WTC11 (cell line): ENCODE measurements at regions not wholly inside any gene's neighbourhood (a gene's known extent, or its start where the extent isn't known, plus 50 kb on each side); places are given as distances from the start of the nearest gene placed in this dataset.

Source experiments
- ATAC-seq: fragments of 200-7000 bp; cut with Tn5 transposase; 2 replicates; pipeline ENCODE4 v1.10.0; 2021; ENCODE audit warnings: mild to moderate bottlenecking, moderate library complexity
- CTCF ChIA-PET: fragments of 300-600 bp; sonication (Branson Sonifier 250); formaldehyde crosslinking; loops from one replicate; lab custom pipeline; 2021; ENCODE audit warnings: antibody characterized with exemption; lab: Charles Lee
- POLR2A ChIA-PET: fragments of 350-600 bp; sonication (Branson Sonifier 250); formaldehyde crosslinking; loops from one replicate; lab custom pipeline; 2021; ENCODE audit warnings: antibody characterized with exemption; lab: Charles Lee
- DNase-seq: peaks from one replicate; pipeline ENCODE4 v3.0.0; 2021; ENCODE audit warnings: low spot score
- H3K27ac Mint-ChIP-seq: 2 replicates; pipeline ENCODE4 v1.8.0; 2021; ENCODE audit warnings: mixed read lengths
- H3K27me3 Mint-ChIP-seq: 2 replicates; pipeline ENCODE4 v1.8.0; 2021; ENCODE audit warnings: low read depth, mild to moderate bottlenecking, moderate library complexity, mixed read lengths
- H3K36me3 Mint-ChIP-seq: 2 replicates; pipeline ENCODE4 v1.8.0; 2021; ENCODE audit warnings: mixed read lengths
- H3K4me1 Mint-ChIP-seq: 2 replicates; pipeline ENCODE4 v1.8.0; 2022; ENCODE audit warnings: mixed read lengths
- H3K4me3 Mint-ChIP-seq: 2 replicates; pipeline ENCODE4 v1.8.0; 2021; ENCODE audit warnings: mild to moderate bottlenecking, moderate library complexity, mixed read lengths
- H3K9me3 Mint-ChIP-seq: 2 replicates; pipeline ENCODE4 v1.8.0; 2021; ENCODE audit warnings: mixed read lengths
- ARID4B ChIP-seq: sonication (generic); formaldehyde crosslinking; IDR thresholded peaks from 2 replicates; pipeline ENCODE4 v1.8.0; 2023; ENCODE audit warnings: missing genetic modification reagents, mild to moderate bottlenecking, borderline replicate concordance
- ATF3 ChIP-seq: sonication (generic); formaldehyde crosslinking; conservative IDR thresholded peaks from 2 replicates; pipeline ENCODE4 v1.8.1; 2022; ENCODE audit warnings: mild to moderate bottlenecking, missing genetic modification reagents
- CREB1 ChIP-seq: sonication (generic); formaldehyde crosslinking; IDR thresholded peaks from 2 replicates; pipeline ENCODE4 v1.8.0; 2023; ENCODE audit warnings: mild to moderate bottlenecking, missing genetic modification reagents
- E2F4 ChIP-seq: sonication (generic); formaldehyde crosslinking; IDR thresholded peaks from 2 replicates; pipeline ENCODE4 v1.8.1; 2022; ENCODE audit warnings: low read depth, mild to moderate bottlenecking, moderate library complexity, missing genetic modification reagents, borderline replicate concordance
- ERG ChIP-seq: fragments of 250-450 bp; sonication (Bioruptor Pico); IDR thresholded peaks from 2 replicates; pipeline ENCODE4 v1.8.0; 2021; ENCODE audit warnings: mild to moderate bottlenecking
- ETV6 ChIP-seq: sonication (generic); formaldehyde crosslinking; IDR thresholded peaks from 2 replicates; pipeline ENCODE4 v1.8.1; 2022; ENCODE audit warnings: mild to moderate bottlenecking, missing genetic modification reagents
- FOXJ3 ChIP-seq: sonication (generic); formaldehyde crosslinking; IDR thresholded peaks from 2 replicates; pipeline ENCODE4 v1.9.0; 2021; ENCODE audit warnings: missing genetic modification reagents, mild to moderate bottlenecking, borderline replicate concordance
- FOXP4 ChIP-seq: sonication (generic); formaldehyde crosslinking; IDR thresholded peaks from 2 replicates; pipeline ENCODE4 v1.8.0; 2022; ENCODE audit warnings: mild to moderate bottlenecking, missing genetic modification reagents
- GTF2I ChIP-seq: fragments of 250-450 bp; sonication (Bioruptor Pico); conservative IDR thresholded peaks from 2 replicates; pipeline ENCODE4 v1.4.0; 2021; ENCODE audit warnings: mild to moderate bottlenecking
- IRF2 ChIP-seq: sonication (generic); formaldehyde crosslinking; IDR thresholded peaks from 2 replicates; pipeline ENCODE4 v1.8.0; 2022; ENCODE audit warnings: low read depth, missing genetic modification reagents, borderline replicate concordance
- MXD4 ChIP-seq: fragments of 250-450 bp; sonication (Bioruptor Pico); IDR thresholded peaks from 2 replicates; pipeline ENCODE4 v1.8.0; 2021; ENCODE audit warnings: mild to moderate bottlenecking, moderate library complexity, borderline replicate concordance
- NFATC4 ChIP-seq: fragments of 250-450 bp; sonication (Bioruptor Pico); IDR thresholded peaks from 2 replicates; pipeline ENCODE4 v1.9.0; 2021; ENCODE audit warnings: mild to moderate bottlenecking
- NFYB ChIP-seq: sonication (generic); formaldehyde crosslinking; conservative IDR thresholded peaks from 2 replicates; pipeline ENCODE4 v1.8.0; 2022; ENCODE audit warnings: low read depth, missing genetic modification reagents
- NR1H2 ChIP-seq: sonication (generic); formaldehyde crosslinking; IDR thresholded peaks from 2 replicates; pipeline ENCODE4 v1.9.0; 2021; ENCODE audit warnings: mild to moderate bottlenecking, moderate library complexity, missing genetic modification reagents
- NR2C2 ChIP-seq: sonication (generic); formaldehyde crosslinking; IDR thresholded peaks from 2 replicates; pipeline ENCODE4 v1.8.0; 2022; ENCODE audit warnings: mild to moderate bottlenecking, missing genetic modification reagents
- OVOL2 ChIP-seq: fragments of 250-450 bp; sonication (Bioruptor Pico); IDR thresholded peaks from 2 replicates; pipeline ENCODE4 v1.9.0; 2021; ENCODE audit warnings: mild to moderate bottlenecking, borderline replicate concordance
- PRDM15 ChIP-seq: sonication (generic); formaldehyde crosslinking; IDR thresholded peaks from 2 replicates; pipeline ENCODE4 v1.8.0; 2022; ENCODE audit warnings: missing genetic modification reagents
- ZBTB21 ChIP-seq: sonication (generic); formaldehyde crosslinking; IDR thresholded peaks from 2 replicates; pipeline ENCODE4 v1.8.1; 2023; ENCODE audit warnings: mild to moderate bottlenecking, missing genetic modification reagents, borderline replicate concordance
- ZNF121 ChIP-seq: sonication (generic); formaldehyde crosslinking; IDR thresholded peaks from 2 replicates; pipeline ENCODE4 v1.8.0; 2023; ENCODE audit warnings: missing genetic modification reagents
- ZSCAN18 ChIP-seq: fragments of 250-450 bp; sonication (Bioruptor Pico); IDR thresholded peaks from 2 replicates; pipeline ENCODE4 v2.1.2; 2022; ENCODE audit warnings: mild to moderate bottlenecking, moderate library complexity

GRCh38 chr2:16194530-16194929 is 254.2 kb downstream of the MYCN start:
- 0 out of 2 replicates have a peak, but pooled peaks cover 6% of the 10 kb centered on the region for H3K9me3 Mint-ChIP-seq
- H3K27ac Mint-ChIP-seq: no peak overlapping the region
- ATAC-seq (no peak), DNase-seq (no peak)
- H3K27me3 Mint-ChIP-seq: no peaks in the 10 kb centered on the region
- CTCF ChIA-PET: no interaction called here
- no peaks in the 10 kb centered on the region for H3K36me3 Mint-ChIP-seq
- POLR2A ChIA-PET: no interaction called here
- no peak overlapping the region for H3K4me3 Mint-ChIP-seq
- H3K4me1 Mint-ChIP-seq: peaks cover 8% of the 10 kb centered on the region
- TF ChIP-seq CREB1 (CRISPR knock-in tag) (no peak), E2F4 (CRISPR knock-in tag) (no peak), ATF3 (CRISPR knock-in tag) (no peak), ERG (CRISPR knock-in tag) (no peak)

- Mint-ChIP-seq H3K9me3 (0 out of 2 replicates have a peak, but pooled peaks cover 6% of the 10 kb centered on the region), H3K4me1 (peaks cover 8% of the 10 kb centered on the region), H3K4me3 (no peak overlapping the region), H3K36me3 (no peaks in the 10 kb centered on the region), H3K27ac (no peak overlapping the region), H3K27me3 (no peaks in the 10 kb centered on the region)
- DNase-seq (no peak), ATAC-seq (no peak)
- CTCF ChIA-PET: no interaction called here
- POLR2A ChIA-PET: no interaction called here
- TF ChIP-seq MXD4 (CRISPR knock-in tag) (no peak), NR2C2 (CRISPR knock-in tag) (no peak), ZBTB21 (CRISPR knock-in tag) (no peak), OVOL2 (CRISPR knock-in tag) (no peak), ETV6 (CRISPR knock-in tag) (no peak), FOXJ3 (CRISPR knock-in tag) (no peak), FOXP4 (no peak), GTF2I (CRISPR knock-in tag) (no peak), ZSCAN18 (CRISPR knock-in tag) (no peak), PRDM15 (CRISPR knock-in tag) (no peak), NFATC4 (no peak), ARID4B (CRISPR knock-in tag) (no peak), ZNF121 (no peak), NFYB (CRISPR knock-in tag) (no peak), NR1H2 (CRISPR knock-in tag) (no peak), IRF2 (no peak)
Observed at GRCh38 chr2:16194096-16194390, 253.7 kb downstream of the MYCN start.
